Upper lobe of left lung (tissue), 6 donors: ENCODE measurements at regions not wholly inside any gene's neighbourhood (a gene's known extent, or its start where the extent isn't known, plus 50 kb on each side); places are given as distances from the start of the nearest gene placed in this dataset.

Experiments
- ATAC-seq, 2 donors: fragments of 200-7000 bp; cut with Tn5 transposase; one replicate each; pipeline ENCODE4 v1.9.1; 2022; ENCODE audit warnings: mild to moderate bottlenecking in 2 of 2, moderate library complexity in 2 of 2; ENCODE audit not compliant: low FRiP score in 2 of 2
- DNase-seq, 2 donors: peaks; one replicate each; pipeline ENCODE4 v3.0.0-alpha.2; 2019 to 2020
- H3K27ac ChIP-seq, 4 donors: fragments of 200-600 bp; sonication (generic); one replicate each; pipeline ENCODE4 v1.5.1; 2016 to 2019
- H3K27me3 ChIP-seq, 4 donors: fragments of 200-600 bp; sonication (generic); one replicate each; pipeline ENCODE4 v1.5.1; 2017 to 2019
- H3K36me3 ChIP-seq, 4 donors: fragments of 200-600 bp; sonication (generic); one replicate each; pipeline ENCODE4 v1.5.1; 2016 to 2019
- H3K4me1 ChIP-seq, 4 donors: fragments of 200-600 bp; sonication (generic); one replicate each; pipeline ENCODE4 v1.5.1; 2018 to 2019
- H3K4me3 ChIP-seq, 4 donors: fragments of 200-600 bp; sonication (generic); one replicate each; pipeline ENCODE4 v1.5.1; 2017 to 2019; ENCODE audit warnings: mild to moderate bottlenecking in 2 of 4, moderate library complexity in 1 of 4
- H3K9me3 ChIP-seq, 4 donors: fragments of 200-600 bp; sonication (generic); one replicate each; pipeline ENCODE4 v1.5.1; 2018 to 2019
- EP300 ChIP-seq, 4 donors: sonication (generic); formaldehyde crosslinking; IDR thresholded peaks; one replicate each; pipeline ENCODE4 v1.5.1; 2017; ENCODE audit warnings: antibody characterized with exemption in 4 of 4, control low read depth in 2 of 4
- POLR2A ChIP-seq, 4 donors: fragments of 450-650 bp; IDR thresholded peaks; one replicate each; pipeline ENCODE4 v1.5.1; 2016 to 2017; ENCODE audit warnings: antibody characterized with exemption in 4 of 4, mild to moderate bottlenecking in 2 of 4
- POLR2AphosphoS5 ChIP-seq, 2 donors: sonication (generic); formaldehyde crosslinking; IDR thresholded peaks; one replicate each; pipeline ENCODE4 v1.5.1; 2017; ENCODE audit warnings: antibody characterized with exemption in 2 of 2
- WGBS, 2 donors: methylation state at CpG; one replicate each; pipeline ENCODE4 v1.1.5; 2017 to 2018; 5-methylcytosine and 5-hydroxymethylcytosine counted together
- TF ChIP-seq, protein P1 (sequence below), 6 experiments: fragments of 450-650 bp in 4 of 6; fragments of 200-600 bp in 2 of 6; sonication (generic) in 2 of 6; IDR thresholded peaks; one replicate each; pipeline ENCODE4 v1.5.1; 2016 to 2019; ENCODE audit warnings: antibody characterized with exemption in 6 of 6
- donor health status: DM: no; HTN: no; CAD: no; lungs with moderate emphysema.
- donor health status: DM: no; HTN: yes; CAD: no; lungs with severe emphysema.

DNA sequence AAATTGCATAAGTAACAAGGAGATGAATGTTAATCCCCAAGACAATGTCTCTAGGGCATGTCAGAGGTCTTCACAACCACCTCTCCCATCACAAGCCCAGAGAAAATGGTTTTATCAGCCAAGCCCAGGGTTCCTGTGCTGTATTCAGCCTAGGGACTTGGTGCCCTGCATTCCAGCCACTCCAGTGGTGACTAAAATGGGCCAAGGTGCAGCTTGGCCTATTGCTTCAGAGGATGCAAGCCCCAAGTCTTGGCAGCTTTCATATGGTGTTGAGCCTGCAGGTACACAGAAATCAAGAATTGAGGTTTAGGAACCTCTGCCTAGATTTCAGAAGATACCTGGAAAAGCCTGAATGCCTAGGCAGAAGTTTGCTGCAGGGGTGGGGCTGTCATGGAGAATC, 1118.6 kb downstream of the PLA2G4A start:
- DNase-seq: no peak
- no peak for ATAC-seq
- Histone ChIP-seq H3K27me3 (no peaks in the 10 kb centered on the region), H3K9me3 (peaks cover 0 to 16% (median 7%) of the 10 kb centered on the region in 4 donors), H3K36me3 (no peaks in the 10 kb centered on the region), H3K4me1 (no peaks in the 10 kb centered on the region), H3K4me3 (no peak overlapping the region), H3K27ac (no peak overlapping the region)
- no peak for TF ChIP-seq POLR2AphosphoS5 (IDR thresholded peaks at IDR 0.05)
- TF ChIP-seq POLR2A (IDR thresholded peaks at IDR 0.05): no peak
- TF ChIP-seq, protein P1, sequence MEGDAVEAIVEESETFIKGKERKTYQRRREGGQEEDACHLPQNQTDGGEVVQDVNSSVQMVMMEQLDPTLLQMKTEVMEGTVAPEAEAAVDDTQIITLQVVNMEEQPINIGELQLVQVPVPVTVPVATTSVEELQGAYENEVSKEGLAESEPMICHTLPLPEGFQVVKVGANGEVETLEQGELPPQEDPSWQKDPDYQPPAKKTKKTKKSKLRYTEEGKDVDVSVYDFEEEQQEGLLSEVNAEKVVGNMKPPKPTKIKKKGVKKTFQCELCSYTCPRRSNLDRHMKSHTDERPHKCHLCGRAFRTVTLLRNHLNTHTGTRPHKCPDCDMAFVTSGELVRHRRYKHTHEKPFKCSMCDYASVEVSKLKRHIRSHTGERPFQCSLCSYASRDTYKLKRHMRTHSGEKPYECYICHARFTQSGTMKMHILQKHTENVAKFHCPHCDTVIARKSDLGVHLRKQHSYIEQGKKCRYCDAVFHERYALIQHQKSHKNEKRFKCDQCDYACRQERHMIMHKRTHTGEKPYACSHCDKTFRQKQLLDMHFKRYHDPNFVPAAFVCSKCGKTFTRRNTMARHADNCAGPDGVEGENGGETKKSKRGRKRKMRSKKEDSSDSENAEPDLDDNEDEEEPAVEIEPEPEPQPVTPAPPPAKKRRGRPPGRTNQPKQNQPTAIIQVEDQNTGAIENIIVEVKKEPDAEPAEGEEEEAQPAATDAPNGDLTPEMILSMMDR (IDR thresholded peaks at IDR 0.05): no peak
- no peak for TF ChIP-seq EP300 (IDR thresholded peaks at IDR 0.05)

DNA sequence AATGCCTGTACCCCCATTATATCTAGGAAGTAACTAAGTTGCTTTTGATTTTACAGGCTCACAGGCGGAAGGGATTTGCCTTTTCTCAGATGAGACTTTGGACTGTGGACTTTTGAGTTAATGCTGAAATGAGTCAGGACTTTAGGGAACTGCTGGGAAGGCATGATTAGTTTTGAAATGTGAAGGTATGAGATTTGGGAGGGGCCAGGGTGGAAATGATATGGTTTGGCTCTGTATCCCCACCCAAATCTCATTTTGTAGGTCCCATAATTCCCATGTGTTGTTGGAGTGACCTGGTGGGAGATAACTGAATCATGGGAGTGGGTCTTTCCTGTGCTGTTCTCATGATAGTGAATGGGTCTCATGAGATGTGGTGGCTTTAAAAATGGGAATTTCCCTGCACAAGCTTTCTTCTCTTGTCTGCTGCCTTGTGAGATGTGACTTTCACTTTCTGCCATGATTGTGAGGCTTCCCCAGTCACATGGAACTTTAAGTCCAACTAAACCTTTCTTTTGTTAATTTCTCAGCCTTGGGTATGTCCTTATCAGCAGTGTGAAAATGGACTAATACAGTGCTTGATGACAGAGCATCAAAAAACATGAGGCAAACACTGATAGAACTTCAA, 1119.5 kb downstream of the PLA2G4A start:
- no peak for ATAC-seq
- H3K27me3 ChIP-seq: no peaks in the 10 kb centered on the region

DNA sequence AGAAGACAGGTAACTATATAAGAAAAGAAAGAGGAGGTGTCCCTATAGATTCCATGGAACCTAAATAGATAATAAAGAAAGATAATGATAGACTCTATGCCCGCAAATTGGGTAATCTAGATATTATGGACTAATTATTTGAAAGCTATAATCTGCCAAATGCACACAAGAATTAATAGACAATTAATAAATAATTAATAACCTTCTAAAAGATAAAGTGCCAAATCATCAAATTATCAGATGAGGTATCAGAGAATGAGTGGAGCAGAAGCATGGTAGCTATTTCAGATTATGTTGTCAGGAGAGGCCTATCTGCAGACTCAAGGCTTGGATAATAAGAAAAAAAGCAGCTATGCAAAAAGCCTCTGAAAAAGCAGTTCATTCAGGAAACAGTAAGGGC, 1120.8 kb downstream of the PLA2G4A start:
- TF ChIP-seq EP300 (IDR thresholded peaks at IDR 0.05): no peak
- no peak for TF ChIP-seq POLR2A (IDR thresholded peaks at IDR 0.05)
- TF ChIP-seq, protein P1 (IDR thresholded peaks at IDR 0.05): no peak
- TF ChIP-seq POLR2AphosphoS5 (IDR thresholded peaks at IDR 0.05): no peak
- H3K9me3 ChIP-seq: peaks cover 0 to 18% (median 10%) of the 10 kb centered on the region in 4 donors
- H3K36me3 ChIP-seq: no peaks in the 10 kb centered on the region
- DNase-seq (no peak), ATAC-seq (no peak)
- H3K27ac ChIP-seq: no peak overlapping the region
- 84 to 90% methylated on average over 1 of the region's 1 CpG for WGBS, 2 donors
- no peak overlapping the region for H3K4me3 ChIP-seq
- H3K27me3 ChIP-seq: no peaks in the 10 kb centered on the region
- no peaks in the 10 kb centered on the region for H3K4me1 ChIP-seq

More for the DNA sequence above, 1119.5 kb downstream of the PLA2G4A start:
- H3K4me1 ChIP-seq: no peaks in the 10 kb centered on the region
- H3K36me3 ChIP-seq: no peaks in the 10 kb centered on the region
- H3K4me3 ChIP-seq: no peak overlapping the region
- 81 to 91% methylated on average over 1 of the region's 1 CpG for WGBS, 2 donors
- DNase-seq: no peak
- peaks cover 0 to 18% (median 10%) of the 10 kb centered on the region in 4 donors for H3K9me3 ChIP-seq
- TF ChIP-seq POLR2A (IDR thresholded peaks at IDR 0.05) (no peak), EP300 (IDR thresholded peaks at IDR 0.05) (no peak), POLR2AphosphoS5 (IDR thresholded peaks at IDR 0.05) (no peak)
- TF ChIP-seq, protein P1 (IDR thresholded peaks at IDR 0.05): no peak
- no peak overlapping the region for H3K27ac ChIP-seq

DNA sequence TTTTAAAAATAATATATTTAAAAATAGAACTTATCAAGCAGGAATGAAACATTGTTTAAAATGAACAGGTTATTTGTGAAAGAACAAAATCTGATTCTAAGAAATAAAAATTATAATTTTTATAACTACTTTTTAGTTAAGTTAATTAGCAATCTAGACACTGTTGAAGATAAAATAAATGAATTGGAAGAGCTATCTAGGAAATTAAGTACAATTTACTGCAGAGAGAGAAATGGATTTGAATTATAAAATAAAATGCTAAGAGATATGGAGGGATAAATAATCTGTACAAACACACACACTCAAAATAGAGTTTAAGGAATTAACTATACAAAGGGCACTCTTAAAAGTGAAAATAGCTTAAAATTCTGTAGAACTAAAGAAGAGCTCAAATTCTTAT, 1123.1 kb downstream of the PLA2G4A start:
- no peaks in the 10 kb centered on the region for H3K27me3 ChIP-seq
- no peak overlapping the region for H3K27ac ChIP-seq
- TF ChIP-seq POLR2AphosphoS5 (IDR thresholded peaks at IDR 0.05) (no peak), POLR2A (IDR thresholded peaks at IDR 0.05) (no peak), EP300 (IDR thresholded peaks at IDR 0.05) (no peak)
- TF ChIP-seq, protein P1 (IDR thresholded peaks at IDR 0.05): no peak
- peaks cover 0 to 15% (median 8%) of the 10 kb centered on the region in 4 donors for H3K9me3 ChIP-seq
- no peak for DNase-seq
- ATAC-seq: no peak
- H3K36me3 ChIP-seq: no peaks in the 10 kb centered on the region
- no peaks in the 10 kb centered on the region for H3K4me1 ChIP-seq
- H3K4me3 ChIP-seq: no peak overlapping the region

DNA sequence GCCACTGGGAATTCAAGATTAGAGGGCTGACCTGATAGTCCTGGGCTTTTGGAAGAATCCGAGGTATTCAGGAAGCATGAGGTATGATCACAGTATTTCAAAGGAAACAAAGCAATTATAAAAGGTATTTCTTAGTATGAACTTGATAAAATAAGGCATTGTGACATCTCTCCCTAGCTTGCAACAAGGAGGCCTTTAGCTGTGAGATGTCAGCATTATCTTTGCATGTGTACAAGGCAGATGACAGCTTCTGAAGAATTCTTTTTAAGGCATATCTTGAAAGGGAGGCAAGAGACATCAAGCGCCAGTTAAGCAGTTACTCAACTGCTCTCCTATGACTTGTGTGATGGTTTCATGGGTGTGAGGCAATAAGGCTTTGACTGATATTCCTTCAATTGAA, 1123.7 kb downstream of the PLA2G4A start:
- Histone ChIP-seq H3K9me3 (peaks cover 0 to 10% (median 4%) of the 10 kb centered on the region in 4 donors), H3K36me3 (no peaks in the 10 kb centered on the region), H3K27ac (no peak overlapping the region), H3K4me3 (no peak overlapping the region), H3K27me3 (no peaks in the 10 kb centered on the region), H3K4me1 (no peaks in the 10 kb centered on the region)
- whole genome bisulfite sequencing, 2 donors: 75 to 86% methylated on average over 2 of the region's 2 CpGs
- TF ChIP-seq POLR2A (IDR thresholded peaks at IDR 0.05) (no peak), POLR2AphosphoS5 (IDR thresholded peaks at IDR 0.05) (no peak), EP300 (IDR thresholded peaks at IDR 0.05) (no peak)
- TF ChIP-seq, protein P1 (IDR thresholded peaks at IDR 0.05): no peak
- ATAC-seq (no peak), DNase-seq (no peak)
